IPS-11a (cell line): ENCODE measurements at regions not wholly inside any gene's neighbourhood (a gene's known extent, or its start where the extent isn't known, plus 50 kb on each side); places are given as distances from the start of the nearest gene placed in this dataset.

ENCODE experiments used
- H3K4me3 ChIP-seq: one replicate; pipeline ENCODE4 v1.5.1; 2013; ENCODE audit warnings: low read depth, low read length, control low read depth

DNA sequence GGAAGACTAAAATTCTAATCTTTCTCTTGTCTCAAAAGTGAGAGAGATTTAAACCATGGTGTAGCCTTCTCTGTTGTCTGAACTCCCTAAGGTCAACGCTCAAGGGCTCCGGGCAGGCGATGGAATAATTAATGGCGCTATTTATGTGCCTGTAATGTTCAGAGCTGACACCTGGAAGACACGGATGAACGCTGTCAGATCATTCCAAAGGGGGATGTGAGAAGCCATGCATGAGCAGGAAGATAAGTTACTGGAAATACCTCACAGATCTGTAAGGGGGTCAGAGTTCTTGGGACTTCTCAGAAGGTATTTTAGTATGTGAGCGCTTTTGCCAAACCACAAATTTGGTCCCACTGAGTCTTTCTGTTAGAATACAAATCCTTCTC lies 73.3 kb upstream of the MTPN start:
- no peak overlapping the region for H3K4me3 ChIP-seq

GRCh38 chr7:136049818-136050461 lies 72.8 kb upstream of the MTPN start:
- no peak overlapping the region for H3K4me3 ChIP-seq

DNA sequence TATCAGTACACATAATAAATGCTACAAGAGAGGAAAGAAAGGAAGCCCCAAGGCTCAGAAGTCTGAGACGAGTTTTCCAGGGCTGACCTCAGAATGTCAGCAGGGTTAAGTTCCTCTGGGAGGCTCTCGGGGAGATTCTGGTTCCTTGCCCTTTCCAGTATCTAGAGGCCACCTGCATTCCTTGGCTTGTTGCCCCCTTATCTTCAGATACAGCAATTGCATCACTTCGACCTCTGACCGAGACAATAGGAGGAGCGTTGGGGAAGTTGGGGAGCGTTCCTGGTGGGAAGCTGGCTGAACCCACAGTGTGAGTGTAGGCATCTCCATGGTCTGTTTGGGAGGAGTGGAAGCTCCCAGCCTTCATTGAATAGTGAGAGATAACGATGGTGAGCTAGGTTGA lies 72.0 kb upstream of the MTPN start:
- H3K4me3 ChIP-seq: no peak overlapping the region

GRCh38 chr7:136046548-136046947 lies 69.4 kb upstream of the MTPN start:
- no peak overlapping the region for H3K4me3 ChIP-seq

DNA sequence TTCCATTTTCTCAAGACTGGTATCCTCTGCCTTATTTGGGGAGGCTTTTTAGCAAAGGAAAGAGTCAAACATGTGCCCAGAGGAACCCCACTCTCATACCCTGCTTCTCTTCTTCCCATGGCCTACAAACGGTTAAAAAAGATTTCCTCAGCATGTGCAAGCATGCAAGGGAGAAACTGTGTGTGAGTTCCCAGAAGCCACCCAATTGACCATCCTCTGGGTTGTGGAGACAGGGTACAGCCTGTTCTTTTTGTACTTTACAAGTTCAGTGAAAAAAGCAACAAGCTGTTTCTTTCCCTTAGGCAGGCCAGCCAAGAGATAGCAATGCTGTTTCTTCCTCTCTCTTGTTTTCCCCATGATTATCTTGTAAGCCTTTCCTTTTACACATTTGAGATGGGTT lies 68.8 kb upstream of the MTPN start:
- H3K4me3 ChIP-seq: no peak overlapping the region

DNA sequence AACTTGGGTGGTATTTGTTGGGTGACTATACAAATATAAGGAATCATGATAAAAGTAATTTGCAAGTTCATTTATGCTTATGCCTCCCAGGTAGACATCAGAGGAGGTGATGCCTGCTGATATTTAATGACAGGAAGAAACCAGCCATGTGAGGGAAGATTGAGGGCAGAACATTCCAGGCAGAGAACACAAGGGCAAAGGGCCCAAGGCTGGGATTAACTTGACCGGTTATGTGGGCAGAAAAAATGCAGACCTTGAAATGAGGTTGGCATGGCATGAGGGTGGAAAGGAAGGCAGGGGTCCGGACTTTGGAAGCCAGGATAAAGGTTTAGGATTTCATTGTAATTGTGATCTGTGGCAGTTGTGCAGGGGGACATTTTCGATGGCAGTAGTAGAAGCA lies 68.0 kb upstream of the MTPN start:
- H3K4me3 ChIP-seq: no peak overlapping the region

- H3K4me3 ChIP-seq: no peak overlapping the region
Observed at GRCh38 chr7:136039577-136040345, 62.6 kb upstream of the MTPN start.

GRCh38 chr7:136036336-136036735 lies 59.2 kb upstream of the MTPN start:
- no peak overlapping the region for H3K4me3 ChIP-seq

DNA sequence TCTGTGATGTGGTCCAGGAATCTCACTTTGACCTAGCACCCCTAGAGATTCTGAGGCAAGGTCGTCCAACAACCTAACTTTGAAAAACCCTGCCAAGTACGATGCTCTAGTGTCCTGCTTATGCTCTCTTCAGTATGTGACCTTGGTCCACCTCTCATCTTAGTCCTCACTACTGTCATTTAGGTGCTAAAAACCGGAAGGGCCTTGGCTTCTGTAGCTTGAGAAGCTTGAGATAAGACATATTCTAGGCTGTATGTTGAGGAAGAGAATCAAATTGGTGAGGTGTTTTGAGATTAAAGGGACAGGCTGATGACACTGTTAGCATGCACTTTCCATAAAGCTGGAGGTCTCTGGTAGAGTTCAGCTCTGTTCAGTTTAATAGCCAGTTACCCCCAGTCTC lies 57.0 kb upstream of the MTPN start:
- no peak overlapping the region for H3K4me3 ChIP-seq

DNA sequence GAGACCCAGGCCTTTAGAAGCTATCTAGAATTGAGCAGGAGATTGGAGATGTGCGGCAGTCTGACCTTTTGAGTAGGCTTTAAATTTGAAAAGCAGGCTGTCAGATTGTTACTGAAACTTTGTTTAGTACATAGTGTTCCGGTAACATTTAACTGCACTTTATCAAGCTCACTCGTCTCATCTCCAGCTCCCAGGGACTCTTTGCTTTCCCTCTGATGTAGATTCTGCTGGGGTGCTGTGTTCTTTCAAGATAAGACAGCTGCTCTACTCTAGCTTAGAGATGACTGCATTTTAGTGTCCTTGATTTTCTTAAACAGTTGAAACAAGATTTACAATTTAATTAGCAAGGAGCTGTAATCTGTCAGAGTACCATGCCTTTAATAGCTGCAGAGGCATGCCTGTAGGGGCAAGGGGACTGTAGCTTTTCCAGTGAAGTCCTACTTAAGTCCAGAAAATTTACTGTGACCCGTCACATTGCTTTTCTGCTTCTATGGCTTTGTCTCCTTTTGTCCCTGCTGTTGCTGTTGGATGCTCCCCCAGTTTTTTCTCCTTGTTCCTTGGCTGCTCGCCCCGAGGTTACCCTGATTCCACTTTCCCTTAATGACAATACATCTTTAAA lies 56.4 kb upstream of the MTPN start:
- no peak overlapping the region for H3K4me3 ChIP-seq

DNA sequence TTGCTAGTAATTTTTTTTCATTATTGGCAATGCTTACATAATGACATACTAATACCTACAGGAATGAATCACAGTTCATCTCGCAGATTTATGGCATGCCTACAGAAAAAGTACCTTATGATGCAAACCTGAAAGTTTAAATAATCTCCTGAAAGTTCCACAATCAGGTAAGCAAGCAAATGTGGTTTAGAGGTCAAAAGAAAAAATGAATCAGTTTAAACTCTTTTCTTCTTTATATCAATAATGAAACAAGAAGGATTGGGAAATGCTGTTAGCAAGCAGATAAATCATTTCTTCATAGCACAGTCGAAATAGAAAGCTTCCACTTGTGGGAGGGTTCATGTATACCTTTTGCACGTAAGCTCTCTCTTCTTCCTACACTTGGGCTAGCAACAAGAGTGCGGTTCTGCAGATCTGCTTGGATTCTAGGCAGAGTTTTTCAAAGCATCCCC lies 53.7 kb upstream of the MTPN start:
- no peak overlapping the region for H3K4me3 ChIP-seq

- H3K4me3 ChIP-seq: no peak overlapping the region
Observed at GRCh38 chr7:136030330-136030729, 53.2 kb upstream of the MTPN start.

DNA sequence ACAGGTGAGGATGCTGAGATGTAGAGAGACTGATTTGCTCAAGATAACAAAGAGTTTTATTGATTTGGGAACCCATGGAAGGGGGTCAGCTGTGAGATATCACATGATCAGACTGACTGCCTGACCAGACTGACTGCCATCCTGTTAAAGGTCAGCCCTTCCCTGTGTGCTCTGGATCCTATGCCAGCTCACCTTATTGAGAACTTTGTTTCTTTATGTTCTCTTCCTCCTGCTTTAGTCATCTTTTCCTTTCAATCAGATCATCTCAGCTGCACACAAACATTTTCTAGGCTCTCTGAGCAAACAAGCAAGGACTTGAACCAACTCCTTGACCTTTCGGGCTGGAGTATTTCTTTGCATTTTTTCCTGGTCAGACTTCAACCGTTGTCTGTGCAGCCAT lies 50.0 kb upstream of the MTPN start:
- H3K4me3 ChIP-seq: no peak overlapping the region
